MM.1S (cell line): ENCODE measurements at regions not wholly inside any gene's neighbourhood (a gene's known extent, or its start where the extent isn't known, plus 50 kb on each side); places are given as distances from the start of the nearest gene placed in this dataset.

Source experiments
- DNase-seq: peaks from one replicate; pipeline ENCODE4 v3.0.0-alpha.2; 2015
- H2AFZ ChIP-seq: fragments of 300-600 bp; sonication (generic); 2 replicates; pipeline ENCODE4 v1.6.0; 2016; ENCODE audit warnings: antibody characterized with exemption, low read length
- H3F3A ChIP-seq: fragments of 300-600 bp; sonication (generic); 2 replicates; pipeline ENCODE4 v1.6.1; 2016; ENCODE audit warnings: mild to moderate bottlenecking, antibody characterized with exemption, low read length, moderate library complexity, mixed read lengths; ENCODE audit not compliant: insufficient read depth
- H3K27ac ChIP-seq: fragments of 300-600 bp; sonication (generic); 2 replicates; pipeline ENCODE4 v1.5.1; 2016; ENCODE audit warnings: mild to moderate bottlenecking, low read length
- H3K27me3 ChIP-seq: fragments of 300-600 bp; sonication (generic); replicated peaks from 2 replicates; pipeline ENCODE4 v1.6.0; 2016; ENCODE audit warnings: low read length; ENCODE audit not compliant: insufficient read depth
- H3K36me3 ChIP-seq: fragments of 300-600 bp; sonication (generic); replicated peaks from 2 replicates; pipeline ENCODE4 v1.6.1; 2016; ENCODE audit warnings: mild to moderate bottlenecking, low read length, mixed read lengths; ENCODE audit not compliant: insufficient read depth
- H3K4me1 ChIP-seq: fragments of 300-600 bp; sonication (generic); 2 replicates; pipeline ENCODE4 v1.6.1; 2016; ENCODE audit warnings: low read length, mixed read lengths
- H3K4me2 ChIP-seq: fragments of 300-600 bp; sonication (generic); 2 replicates; pipeline ENCODE4 v1.6.0; 2016; ENCODE audit warnings: low read depth, low read length
- H3K4me3 ChIP-seq: fragments of 300-600 bp; sonication (generic); 2 replicates; pipeline ENCODE4 v1.5.1; 2016; ENCODE audit warnings: low read length, mixed read lengths
- H3K79me2 ChIP-seq: fragments of 300-600 bp; sonication (generic); 2 replicates; pipeline ENCODE4 v1.6.1; 2016; ENCODE audit warnings: mixed run types, low read length, mixed read lengths
- H3K9ac ChIP-seq: fragments of 300-600 bp; sonication (generic); 2 replicates; pipeline ENCODE4 v1.6.1; 2016; ENCODE audit warnings: low read length, mixed read lengths
- H3K9me2 ChIP-seq: fragments of 300-600 bp; sonication (generic); replicated peaks from 2 replicates; pipeline ENCODE4 v1.6.1; 2016; ENCODE audit warnings: mild to moderate bottlenecking, low read length, mixed read lengths; ENCODE audit not compliant: insufficient read depth
- H3K9me3 ChIP-seq: fragments of 300-600 bp; sonication (generic); replicated peaks from 2 replicates; pipeline ENCODE4 v1.6.1; 2016; ENCODE audit warnings: mild to moderate bottlenecking, low read length, mixed read lengths; ENCODE audit not compliant: insufficient read depth
- H4K20me1 ChIP-seq: fragments of 300-600 bp; sonication (generic); 2 replicates; pipeline ENCODE4 v1.6.1; 2016; ENCODE audit warnings: mild to moderate bottlenecking, low read length, moderate library complexity, mixed read lengths; ENCODE audit not compliant: insufficient read depth
- CTCF ChIP-seq: fragments of 300-600 bp; sonication (generic); IDR thresholded peaks from 2 replicates; pipeline ENCODE4 v1.5.1; 2016; ENCODE audit warnings: antibody characterized with exemption, low read length, mixed read lengths
- EZH2 ChIP-seq: fragments of 300-600 bp; sonication (generic); optimal IDR thresholded peaks from 2 replicates; pipeline ENCODE3; 2017; ENCODE audit warnings: low read depth, mild to moderate bottlenecking, antibody characterized with exemption, low read length, mixed read lengths
- EZH2phosphoT487 ChIP-seq: fragments of 300-600 bp; sonication (generic); IDR thresholded peaks from 2 replicates; pipeline ENCODE4 v1.6.1; 2018; ENCODE audit warnings: antibody characterized with exemption, low read length

DNA sequence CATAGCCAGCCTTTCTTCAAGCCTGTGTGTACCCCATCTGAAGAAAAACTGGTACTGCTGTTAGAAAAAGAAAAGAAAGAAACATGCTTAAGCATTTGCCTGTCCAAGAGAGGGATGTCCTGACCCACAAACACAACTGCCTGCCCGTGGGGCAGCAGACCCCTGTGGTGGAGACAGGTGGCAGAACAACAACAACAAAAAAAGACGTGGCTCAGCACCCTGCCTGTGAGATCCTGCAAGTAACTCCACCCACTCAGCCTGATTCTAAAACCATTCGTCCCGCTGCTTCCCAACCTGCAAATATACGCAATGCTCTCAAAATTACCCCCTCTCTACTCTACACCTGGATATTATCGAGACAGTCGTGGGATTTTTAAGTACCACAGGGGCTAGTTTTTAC, 64.9 kb upstream of the ZDHHC17 start:
- TF ChIP-seq CTCF (no peak), EZH2 (no peak), EZH2phosphoT487 (no peak)
- no peaks in the 10 kb centered on the region for H3K4me1 ChIP-seq
- no peaks in the 10 kb centered on the region for H3K9me2 ChIP-seq
- H3K4me3 ChIP-seq = no peak overlapping the region
- no peak for DNase-seq
- H3K9ac ChIP-seq = no peak overlapping the region
- H3K36me3 ChIP-seq = no peaks in the 10 kb centered on the region
- no peak overlapping the region for H2AFZ ChIP-seq
- 0 out of 2 replicates have a peak, but pooled peaks cover 4% of the 10 kb centered on the region for H3F3A ChIP-seq
- H3K9me3 ChIP-seq = no peaks in the 10 kb centered on the region
- no peaks in the 10 kb centered on the region for H3K79me2 ChIP-seq
- H3K27me3 ChIP-seq = no peaks in the 10 kb centered on the region
- no peaks in the 10 kb centered on the region for H4K20me1 ChIP-seq
- H3K4me2 ChIP-seq = no peak overlapping the region
- H3K27ac ChIP-seq = no peak overlapping the region

DNA sequence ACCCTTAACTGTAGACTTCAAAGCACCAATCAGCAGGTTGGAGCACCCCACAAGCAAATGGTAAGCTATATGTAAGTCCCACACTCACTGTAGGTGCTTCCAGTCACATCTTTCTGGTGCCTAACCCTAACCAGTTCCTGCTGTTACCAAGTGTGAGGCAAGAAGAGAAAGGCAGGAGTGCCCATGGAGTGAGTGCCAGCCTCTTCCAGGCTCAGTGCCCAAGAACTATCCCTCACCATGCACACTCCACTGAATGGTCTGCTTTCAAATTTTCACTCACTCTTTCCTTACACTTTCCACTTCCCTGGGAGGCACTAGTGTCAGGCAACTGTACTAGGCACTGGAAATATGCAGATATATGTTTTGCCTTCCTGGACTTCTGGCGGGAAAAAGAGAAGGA, 62.2 kb upstream of the ZDHHC17 start:
- no peaks in the 10 kb centered on the region for H3K79me2 ChIP-seq
- H3K4me1 ChIP-seq = no peaks in the 10 kb centered on the region
- H3K4me3 ChIP-seq = no peak overlapping the region
- no peak for DNase-seq
- H3F3A ChIP-seq = 0 out of 2 replicates have a peak, but pooled peaks cover 4% of the 10 kb centered on the region
- H4K20me1 ChIP-seq = no peaks in the 10 kb centered on the region
- H3K27me3 ChIP-seq = no peaks in the 10 kb centered on the region
- H3K9ac ChIP-seq = no peak overlapping the region
- no peak overlapping the region for H3K27ac ChIP-seq
- H3K9me3 ChIP-seq = no peaks in the 10 kb centered on the region
- no peak overlapping the region for H2AFZ ChIP-seq
- no peaks in the 10 kb centered on the region for H3K36me3 ChIP-seq
- H3K4me2 ChIP-seq = no peak overlapping the region
- no peaks in the 10 kb centered on the region for H3K9me2 ChIP-seq
- TF ChIP-seq EZH2phosphoT487 = no peak
- TF ChIP-seq CTCF = no peak
- no peak for TF ChIP-seq EZH2

DNA sequence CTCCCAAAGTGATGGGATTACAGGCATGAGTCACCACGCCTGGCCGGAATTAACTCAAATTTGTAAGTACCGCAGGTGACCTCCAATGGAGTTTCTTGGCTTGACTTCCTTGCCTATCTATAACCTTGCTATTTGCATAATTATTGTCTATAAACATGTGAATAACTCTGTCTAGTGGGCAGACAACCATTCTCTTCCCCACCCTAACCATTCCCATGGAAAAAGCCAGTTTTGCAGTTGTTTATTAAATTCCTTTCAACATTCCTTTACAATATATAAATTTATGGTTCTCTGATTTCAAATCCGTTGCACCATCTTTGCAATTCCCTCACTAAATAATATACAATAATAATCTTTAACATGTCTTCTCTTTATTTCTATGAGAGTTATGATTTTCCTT, 61.0 kb upstream of the ZDHHC17 start:
- Histone ChIP-seq H3K9me2 (no peaks in the 10 kb centered on the region), H3K27me3 (no peaks in the 10 kb centered on the region), H3K4me2 (no peak overlapping the region), H3K27ac (no peak overlapping the region), H3K4me3 (no peak overlapping the region), H4K20me1 (no peaks in the 10 kb centered on the region), H3K9ac (no peak overlapping the region), H3K4me1 (no peaks in the 10 kb centered on the region), H3K79me2 (no peaks in the 10 kb centered on the region), H3K36me3 (no peaks in the 10 kb centered on the region), H2AFZ (no peak overlapping the region), H3F3A (0 out of 2 replicates have a peak, but pooled peaks cover 4% of the 10 kb centered on the region), H3K9me3 (no peaks in the 10 kb centered on the region)
- TF ChIP-seq CTCF (no peak), EZH2phosphoT487 (no peak), EZH2 (no peak)
- DNase-seq = no peak
